DND-41 (cell line): ENCODE measurements at regions not wholly inside any gene's neighbourhood (a gene's known extent, or its start where the extent isn't known, plus 50 kb on each side); places are given as distances from the start of the nearest gene placed in this dataset.

Source experiments
- EZH2 ChIP-seq: IDR thresholded peaks from 3 replicates; pipeline ENCODE4 v1.6.1; 2012; ENCODE audit warnings: borderline replicate concordance, low read depth, mild to moderate bottlenecking, moderate library complexity, low read length, inconsistent platforms; ENCODE audit not compliant: severe bottlenecking
- TF ChIP-seq, protein P1 (sequence below): IDR thresholded peaks from 2 replicates; pipeline ENCODE4 v1.5.1; 2012; ENCODE audit warnings: borderline replicate concordance, low read length, moderate library complexity, mild to moderate bottlenecking; ENCODE audit not compliant: poor library complexity, severe bottlenecking; ENCODE audit errors: extremely low read depth

DNA sequence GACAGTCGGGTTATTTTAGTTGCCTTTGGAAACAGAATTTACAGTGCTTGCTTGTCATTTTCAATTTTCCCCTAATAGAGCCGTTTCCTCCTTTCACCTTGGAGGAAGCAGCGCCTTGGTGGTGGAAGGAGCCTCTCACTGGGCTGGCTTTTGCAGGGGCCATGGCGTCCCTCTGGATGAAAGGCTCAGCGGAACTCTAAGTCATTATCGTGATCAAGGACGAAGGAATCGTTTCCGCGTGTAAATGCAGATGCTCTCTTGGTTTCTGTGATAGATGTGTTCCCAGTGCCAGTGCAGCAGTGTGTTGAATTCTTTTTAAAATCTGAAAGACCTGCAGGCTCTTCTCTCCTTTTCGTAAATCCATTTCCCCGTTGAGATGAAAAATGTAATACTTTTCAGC is 126.2 kb upstream of the LMO4 start:
- TF ChIP-seq, protein P1, sequence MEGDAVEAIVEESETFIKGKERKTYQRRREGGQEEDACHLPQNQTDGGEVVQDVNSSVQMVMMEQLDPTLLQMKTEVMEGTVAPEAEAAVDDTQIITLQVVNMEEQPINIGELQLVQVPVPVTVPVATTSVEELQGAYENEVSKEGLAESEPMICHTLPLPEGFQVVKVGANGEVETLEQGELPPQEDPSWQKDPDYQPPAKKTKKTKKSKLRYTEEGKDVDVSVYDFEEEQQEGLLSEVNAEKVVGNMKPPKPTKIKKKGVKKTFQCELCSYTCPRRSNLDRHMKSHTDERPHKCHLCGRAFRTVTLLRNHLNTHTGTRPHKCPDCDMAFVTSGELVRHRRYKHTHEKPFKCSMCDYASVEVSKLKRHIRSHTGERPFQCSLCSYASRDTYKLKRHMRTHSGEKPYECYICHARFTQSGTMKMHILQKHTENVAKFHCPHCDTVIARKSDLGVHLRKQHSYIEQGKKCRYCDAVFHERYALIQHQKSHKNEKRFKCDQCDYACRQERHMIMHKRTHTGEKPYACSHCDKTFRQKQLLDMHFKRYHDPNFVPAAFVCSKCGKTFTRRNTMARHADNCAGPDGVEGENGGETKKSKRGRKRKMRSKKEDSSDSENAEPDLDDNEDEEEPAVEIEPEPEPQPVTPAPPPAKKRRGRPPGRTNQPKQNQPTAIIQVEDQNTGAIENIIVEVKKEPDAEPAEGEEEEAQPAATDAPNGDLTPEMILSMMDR, result no peak
- TF ChIP-seq EZH2, result no peak
